ENCODE measurements at regions not wholly inside any gene's neighbourhood (a gene's known extent, or its start where the extent isn't known, plus 50 kb on each side); places are given as distances from the start of the nearest gene placed in this dataset.

DNA sequence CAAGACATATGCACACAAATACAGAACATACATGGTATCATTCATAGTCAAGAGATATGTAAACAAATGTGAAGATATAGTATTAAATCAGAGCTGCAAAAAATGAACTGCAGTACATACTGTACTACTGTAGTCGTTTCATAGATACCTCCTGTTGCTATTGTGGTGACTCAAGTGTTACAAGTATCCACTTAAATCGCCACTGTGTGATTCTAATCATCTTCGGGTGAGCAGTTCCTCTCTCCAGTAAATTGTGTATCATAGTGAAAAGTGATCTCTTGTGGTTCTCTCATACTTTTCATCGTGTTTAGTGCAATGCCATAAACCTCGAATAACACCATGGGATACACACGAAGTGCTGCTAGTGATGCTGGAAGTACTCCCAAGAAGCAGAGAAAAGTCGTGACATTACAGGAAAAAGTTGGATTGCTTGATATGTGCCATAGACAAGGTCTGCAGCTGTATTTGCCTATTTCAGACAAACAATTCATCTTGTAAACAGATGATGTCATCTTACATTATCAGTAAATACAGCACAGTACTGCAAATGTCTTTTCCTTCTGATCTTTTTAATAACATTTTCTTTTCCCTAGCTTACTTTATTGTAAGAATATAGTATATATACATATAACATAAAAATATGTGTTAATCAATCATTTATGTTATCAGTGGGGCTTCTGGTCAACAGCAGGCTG, 222.2 kb downstream of the BCL11A start:
- Mint-ChIP-seq H3K36me3 (no peaks in the 10 kb centered on the region), H3K4me1 (ENCODE audit: low read depth in 2 of 2) (no peaks in the 10 kb centered on the region), H3K27me3 (peaks cover 5 to 6% of the 10 kb centered on the region in 2 donors), H3K9me3 (peaks cover 2% of the 10 kb centered on the region), H3K4me3 (no peak overlapping the region), H3K27ac (no peak overlapping the region)
- ATAC-seq: no peak
- no peak for DNase-seq (ENCODE audit: low spot score)

DNA sequence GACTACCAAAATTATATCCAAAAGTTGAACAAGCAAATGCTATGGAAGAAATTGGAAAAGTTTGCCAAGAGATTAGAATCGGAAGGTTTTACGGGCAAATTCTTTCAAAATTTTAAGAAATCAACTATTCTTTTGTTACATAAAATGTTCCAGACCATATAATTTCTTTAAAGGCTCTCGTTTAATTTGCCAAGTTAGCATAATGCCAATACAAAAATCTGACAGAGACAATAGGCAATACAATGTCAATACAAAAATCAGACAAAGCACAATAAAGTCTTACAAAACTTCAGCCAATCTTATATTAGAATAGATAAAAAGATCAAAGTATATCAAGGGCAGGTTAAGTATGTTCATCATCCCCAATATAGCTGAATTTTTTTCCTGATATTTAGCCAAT, 224.2 kb downstream of the BCL11A start:
- Mint-ChIP-seq H3K4me1 (ENCODE audit: low read depth in 2 of 2) (no peaks in the 10 kb centered on the region), H3K4me3 (no peak overlapping the region), H3K36me3 (no peaks in the 10 kb centered on the region), H3K27ac (no peak overlapping the region), H3K27me3 (peaks cover 0 to 6% of the 10 kb centered on the region in 2 donors), H3K9me3 (peaks cover 2% of the 10 kb centered on the region)
- ATAC-seq (no peak), DNase-seq (ENCODE audit: low spot score) (no peak)

DNA sequence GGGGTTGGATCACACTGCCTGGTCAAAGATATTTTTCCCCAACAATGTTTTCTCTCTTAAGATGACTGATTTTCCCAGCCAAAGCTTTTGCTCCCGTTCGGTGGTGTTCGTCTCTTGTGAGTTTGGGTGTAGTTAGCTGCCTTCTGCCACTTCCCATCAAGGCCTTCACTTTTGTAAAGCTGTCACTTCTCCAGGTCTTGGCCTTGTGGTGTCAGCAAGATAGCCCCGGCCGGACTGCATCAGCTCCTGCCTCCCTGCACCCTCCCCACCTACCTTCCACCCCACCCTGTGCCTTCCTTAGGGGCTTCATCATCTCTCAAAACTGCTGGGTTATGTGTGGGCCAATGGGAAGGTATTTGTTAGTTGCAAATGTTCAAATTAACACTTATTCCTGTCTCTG, 228.9 kb downstream of the BCL11A start:
- no peak for DNase-seq (ENCODE audit: low spot score)

DNA sequence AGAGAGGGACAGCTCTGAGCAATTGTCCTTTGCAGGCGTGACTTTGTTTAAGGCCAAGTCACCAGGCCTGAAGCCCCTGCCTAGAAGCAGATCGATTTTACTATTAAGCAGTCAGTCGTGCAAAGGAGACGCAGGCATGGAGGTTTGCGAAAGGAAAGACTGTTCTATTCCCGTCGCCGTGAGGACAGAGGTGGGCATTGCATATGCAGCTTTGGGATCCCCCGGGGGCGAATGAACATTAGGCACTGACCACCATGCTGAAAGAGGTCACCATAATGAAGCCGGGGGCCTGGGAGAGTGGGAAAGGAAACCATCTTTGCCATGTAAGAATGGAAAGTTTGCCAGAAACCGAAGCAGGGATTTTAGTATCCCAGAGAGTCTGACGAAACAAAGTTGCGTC, 231.6 kb downstream of the BCL11A start:
- Mint-ChIP-seq H3K9me3 (peaks cover 2% of the 10 kb centered on the region), H3K27ac (no peak overlapping the region), H3K4me1 (ENCODE audit: low read depth in 2 of 2) (no peaks in the 10 kb centered on the region), H3K27me3 (peaks cover 13 to 16% of the 10 kb centered on the region in 2 donors), H3K4me3 (no peak overlapping the region), H3K36me3 (no peaks in the 10 kb centered on the region)
- no peak for ATAC-seq
- no peak for DNase-seq (ENCODE audit: low spot score)

More for the DNA sequence above, 228.9 kb downstream of the BCL11A start:
- Mint-ChIP-seq H3K9me3 (peaks cover 2% of the 10 kb centered on the region), H3K36me3 (no peaks in the 10 kb centered on the region), H3K27me3 (peaks cover 7 to 8% of the 10 kb centered on the region in 2 donors), H3K27ac (no peak overlapping the region), H3K4me1 (ENCODE audit: low read depth in 2 of 2) (no peaks in the 10 kb centered on the region), H3K4me3 (no peak overlapping the region)
- ATAC-seq: no peak

DNA sequence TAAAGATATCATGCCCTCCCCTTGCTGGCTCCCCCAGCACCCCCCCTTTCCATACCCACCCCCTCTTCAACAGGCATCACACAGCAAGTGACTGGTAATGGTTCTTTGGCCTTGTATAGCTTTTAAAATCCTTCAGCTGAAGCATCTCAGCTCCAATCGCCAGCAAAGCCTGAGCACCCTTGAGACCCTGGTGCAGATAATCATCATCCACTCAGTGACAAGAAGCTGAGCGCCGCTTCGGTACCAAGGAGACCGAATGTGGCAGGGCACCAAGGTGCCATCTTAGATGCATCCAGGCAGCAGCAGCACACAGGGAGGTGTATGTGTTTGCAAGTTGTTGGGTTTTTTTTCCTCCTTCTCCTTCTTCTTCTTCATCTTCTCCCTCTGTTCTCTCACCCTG, 232.7 kb downstream of the BCL11A start:
- no peak for DNase-seq (ENCODE audit: low spot score)
- ATAC-seq: no peak
- Mint-ChIP-seq H3K4me3 (no peak overlapping the region), H3K36me3 (no peaks in the 10 kb centered on the region), H3K4me1 (ENCODE audit: low read depth in 2 of 2) (no peaks in the 10 kb centered on the region), H3K9me3 (no peaks in the 10 kb centered on the region), H3K27ac (no peak overlapping the region), H3K27me3 (peaks cover 14 to 16% of the 10 kb centered on the region in 2 donors)

DNA sequence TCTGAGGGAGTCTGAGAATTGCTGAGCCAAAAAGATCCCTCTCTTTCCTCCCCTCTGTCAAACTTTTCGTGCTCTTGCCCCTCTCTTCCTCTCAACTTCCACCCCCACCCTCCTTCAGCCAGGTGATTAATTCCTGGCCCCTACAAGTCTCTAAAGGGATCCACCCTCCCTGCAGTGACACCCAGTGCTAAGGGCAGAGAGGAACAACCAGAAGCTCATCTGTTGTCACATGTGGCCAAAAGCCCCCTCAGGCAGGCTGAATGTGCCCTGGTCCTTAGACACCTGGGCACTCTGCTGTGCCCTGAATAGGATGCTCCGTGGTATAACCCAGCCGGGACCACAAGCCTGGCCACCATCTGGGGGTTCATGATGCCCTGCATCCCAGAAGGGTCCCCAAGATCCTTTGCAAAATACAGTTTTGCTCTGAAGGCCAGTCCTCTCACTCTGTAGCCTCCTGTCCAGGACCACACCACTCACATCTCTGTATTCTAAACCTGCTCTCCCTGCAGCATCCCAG, 234.4 kb downstream of the BCL11A start:
- peak in 1 of 2 donors; percentile 13 for ATAC-seq
- Mint-ChIP-seq H3K27ac (no peak overlapping the region), H3K27me3 (peaks cover 16 to 19% of the 10 kb centered on the region in 2 donors), H3K9me3 (no peaks in the 10 kb centered on the region), H3K4me1 (ENCODE audit: low read depth in 2 of 2) (no peaks in the 10 kb centered on the region), H3K4me3 (no peak overlapping the region), H3K36me3 (no peaks in the 10 kb centered on the region)
- DNase-seq (ENCODE audit: low spot score): no peak

DNA sequence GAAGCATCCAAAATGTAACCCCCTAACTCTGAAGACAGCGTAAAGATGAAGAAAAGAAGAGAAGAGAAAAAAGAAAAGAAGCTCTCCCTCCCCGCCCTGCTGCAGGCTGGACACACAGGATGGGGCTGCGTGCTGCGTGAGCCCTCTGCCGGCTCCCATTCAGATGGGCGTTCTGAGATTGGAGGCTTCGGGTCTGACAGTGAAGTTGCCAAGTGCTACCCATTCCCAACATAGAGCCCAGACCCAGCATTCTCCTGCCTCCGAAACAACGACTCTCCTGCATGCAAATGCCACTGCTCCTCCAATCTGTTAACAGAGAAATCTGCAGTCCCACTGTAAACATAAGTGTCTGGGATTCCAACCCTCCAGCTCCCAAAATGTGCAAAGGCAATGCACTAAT, 234.9 kb downstream of the BCL11A start:
- Mint-ChIP-seq H3K27ac (no peak overlapping the region), H3K27me3 (peaks cover 16 to 19% of the 10 kb centered on the region in 2 donors), H3K9me3 (no peaks in the 10 kb centered on the region), H3K36me3 (no peaks in the 10 kb centered on the region), H3K4me3 (no peak overlapping the region), H3K4me1 (ENCODE audit: low read depth in 2 of 2) (peaks cover 0 to 1% of the 10 kb centered on the region in 2 donors)
- ATAC-seq (no peak), DNase-seq (ENCODE audit: low spot score) (no peak)

DNA sequence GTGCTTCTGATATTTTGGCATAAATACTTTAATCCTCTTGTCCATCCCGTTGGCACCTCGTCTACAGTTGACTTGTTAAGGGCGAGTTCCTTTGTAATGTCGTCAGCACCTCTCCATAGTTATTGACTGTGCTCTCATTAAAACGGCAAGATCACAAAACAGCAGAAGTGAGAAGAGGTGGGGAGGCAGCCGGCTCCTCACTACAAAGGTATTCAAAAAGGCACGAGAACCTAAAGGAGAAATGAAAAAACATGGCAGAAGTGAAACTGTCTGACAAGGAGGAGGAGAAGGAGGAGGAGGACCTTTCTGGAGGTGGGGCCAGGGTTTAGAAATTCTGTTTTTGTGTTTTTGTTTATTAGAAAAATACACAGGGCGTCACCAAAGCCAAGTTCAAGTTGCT, 235.6 kb downstream of the BCL11A start:
- Mint-ChIP-seq H3K27me3 (peaks cover 14 to 19% of the 10 kb centered on the region in 2 donors), H3K27ac (no peak overlapping the region), H3K9me3 (no peaks in the 10 kb centered on the region), H3K4me1 (ENCODE audit: low read depth in 2 of 2) (peaks cover 0 to 2% of the 10 kb centered on the region in 2 donors), H3K36me3 (no peaks in the 10 kb centered on the region), H3K4me3 (no peak overlapping the region)
- ATAC-seq: no peak
- no peak for DNase-seq (ENCODE audit: low spot score)

DNA sequence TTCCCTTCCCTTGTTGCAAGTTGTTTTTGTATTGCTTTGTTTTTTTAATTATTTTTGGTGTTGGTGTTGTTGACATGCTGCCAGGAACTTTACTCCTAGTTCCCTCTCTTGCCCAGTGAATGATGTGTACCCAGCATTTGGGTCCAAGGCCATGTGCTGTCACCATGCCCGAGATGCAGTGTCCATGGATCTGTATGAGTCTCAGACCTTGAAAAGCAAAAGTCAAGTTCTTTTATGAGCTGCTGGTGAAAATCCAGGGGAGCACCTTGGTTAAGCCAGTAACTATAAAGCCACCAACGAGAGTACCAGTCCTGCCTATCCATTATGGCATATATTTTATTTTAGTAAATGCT, 236.4 kb downstream of the BCL11A start:
- DNase-seq (ENCODE audit: low spot score) (no peak), ATAC-seq (no peak)
- H3K4me1 Mint-ChIP-seq (ENCODE audit: low read depth in 2 of 2): peaks cover 0 to 2% of the 10 kb centered on the region in 2 donors
- H3K27ac Mint-ChIP-seq: no peak overlapping the region
- peaks cover 12 to 14% of the 10 kb centered on the region in 2 donors for H3K27me3 Mint-ChIP-seq
- H3K36me3 Mint-ChIP-seq: no peaks in the 10 kb centered on the region
- no peaks in the 10 kb centered on the region for H3K9me3 Mint-ChIP-seq
- no peak overlapping the region for H3K4me3 Mint-ChIP-seq

DNA sequence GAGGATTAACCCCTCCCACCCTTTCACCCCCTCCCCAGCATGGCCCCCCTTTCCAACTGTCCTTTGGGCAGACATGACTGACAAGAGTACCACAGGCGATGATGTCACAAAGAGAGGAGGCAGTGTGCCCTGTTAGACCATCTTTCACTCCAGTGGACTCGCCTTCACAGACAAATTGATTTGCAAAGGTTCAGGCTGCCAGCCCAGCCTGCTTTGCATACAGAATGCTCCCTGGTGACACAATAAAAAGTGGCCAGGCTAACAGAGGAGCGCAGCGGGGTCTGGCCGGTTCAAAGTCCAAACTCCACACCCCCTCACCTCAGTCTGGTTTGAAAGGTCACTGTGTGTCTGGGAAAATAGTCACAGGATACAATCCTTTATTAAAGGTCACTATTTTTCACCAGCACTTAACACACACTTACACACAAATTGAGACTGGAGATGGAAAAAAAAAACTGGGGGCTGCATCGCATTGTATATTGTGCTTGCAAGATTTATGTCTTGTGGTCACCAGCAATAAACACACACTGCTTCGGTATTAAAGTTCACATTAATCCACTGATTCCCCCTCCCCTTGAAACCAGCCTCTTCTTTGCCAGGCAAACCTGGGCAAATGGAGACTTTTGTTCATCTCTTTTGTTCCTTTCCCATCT, 236.9 kb downstream of the BCL11A start:
- Mint-ChIP-seq H3K27ac (no peak overlapping the region), H3K36me3 (no peaks in the 10 kb centered on the region), H3K4me3 (no peak overlapping the region), H3K27me3 (peaks cover 10 to 12% of the 10 kb centered on the region in 2 donors), H3K9me3 (no peaks in the 10 kb centered on the region), H3K4me1 (ENCODE audit: low read depth in 2 of 2) (peaks cover 0 to 2% of the 10 kb centered on the region in 2 donors)
- ATAC-seq: no peak
- no peak for DNase-seq (ENCODE audit: low spot score)

DNA sequence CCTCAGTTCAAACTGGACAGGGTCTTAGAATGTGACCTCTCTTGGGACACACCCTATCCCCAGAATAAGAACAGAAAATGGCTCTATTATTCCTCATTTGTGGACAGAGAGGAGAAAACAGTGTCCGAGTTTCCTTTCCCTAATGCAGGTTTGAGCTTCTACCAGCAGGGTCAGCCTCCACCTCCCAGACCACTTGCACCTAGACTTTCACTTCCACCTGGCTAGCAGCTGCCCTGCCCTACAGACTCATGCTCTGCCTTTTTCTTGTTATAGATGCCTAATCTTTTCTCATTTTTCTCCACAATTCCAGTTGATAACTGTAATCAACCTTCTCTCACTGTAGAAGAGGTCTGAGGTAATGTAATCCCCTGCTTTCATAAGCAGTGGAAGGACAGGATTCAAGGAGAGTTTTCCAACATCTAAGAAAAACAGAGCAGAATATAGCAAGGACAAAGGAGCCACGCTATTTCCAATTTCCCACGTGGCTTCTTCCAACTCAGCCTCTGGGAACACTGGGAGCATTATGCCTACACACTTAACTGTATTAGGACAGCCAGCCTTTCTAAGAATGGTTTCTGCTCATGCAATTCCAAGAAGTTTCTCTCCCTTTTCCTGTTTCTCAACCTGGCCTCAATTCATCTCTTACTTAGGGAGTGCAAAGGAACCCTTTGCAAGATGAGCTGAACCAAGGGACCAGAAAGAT, 239.8 kb downstream of the BCL11A start:
- H3K27ac Mint-ChIP-seq: no peak overlapping the region
- H3K36me3 Mint-ChIP-seq: no peaks in the 10 kb centered on the region
- peaks cover 0 to 2% of the 10 kb centered on the region in 2 donors for H3K4me1 Mint-ChIP-seq (ENCODE audit: low read depth in 2 of 2)
- H3K9me3 Mint-ChIP-seq: no peaks in the 10 kb centered on the region
- H3K4me3 Mint-ChIP-seq: no peak overlapping the region
- DNase-seq (ENCODE audit: low spot score) (no peak), ATAC-seq (no peak)
- peaks cover 6 to 12% of the 10 kb centered on the region in 2 donors for H3K27me3 Mint-ChIP-seq

DNA sequence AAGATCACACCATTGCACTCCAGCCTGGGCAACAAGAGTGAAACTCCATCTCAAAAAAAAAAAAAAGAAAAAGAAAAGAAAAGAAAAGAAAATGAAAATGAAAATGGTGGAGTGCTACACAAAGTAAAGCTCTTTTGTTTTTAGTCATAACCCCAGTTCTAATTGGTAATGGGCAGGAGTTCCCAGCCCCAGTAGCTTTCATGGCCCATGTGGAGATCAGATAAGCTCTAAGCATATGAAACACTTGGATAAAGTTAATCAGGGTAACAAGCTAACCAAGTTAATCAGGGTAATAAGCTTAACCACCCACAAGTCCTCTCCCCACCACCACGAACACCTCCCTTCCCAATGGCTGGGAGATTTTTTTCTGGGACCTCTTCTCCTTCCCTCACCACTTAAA, 240.8 kb downstream of the BCL11A start:
- peak overlapping the region in 1 of 2 donors; percentile 49 for H3K27ac Mint-ChIP-seq
- H3K9me3 Mint-ChIP-seq: no peaks in the 10 kb centered on the region
- peaks cover 0 to 2% of the 10 kb centered on the region in 2 donors for H3K4me1 Mint-ChIP-seq (ENCODE audit: low read depth in 2 of 2)
- DNase-seq (ENCODE audit: low spot score): no peak
- peaks cover 0 to 14% of the 10 kb centered on the region in 2 donors for H3K27me3 Mint-ChIP-seq
- ATAC-seq: peak in 1 of 2 donors; percentile 75
- H3K36me3 Mint-ChIP-seq: no peaks in the 10 kb centered on the region
- no peak overlapping the region for H3K4me3 Mint-ChIP-seq

DNA sequence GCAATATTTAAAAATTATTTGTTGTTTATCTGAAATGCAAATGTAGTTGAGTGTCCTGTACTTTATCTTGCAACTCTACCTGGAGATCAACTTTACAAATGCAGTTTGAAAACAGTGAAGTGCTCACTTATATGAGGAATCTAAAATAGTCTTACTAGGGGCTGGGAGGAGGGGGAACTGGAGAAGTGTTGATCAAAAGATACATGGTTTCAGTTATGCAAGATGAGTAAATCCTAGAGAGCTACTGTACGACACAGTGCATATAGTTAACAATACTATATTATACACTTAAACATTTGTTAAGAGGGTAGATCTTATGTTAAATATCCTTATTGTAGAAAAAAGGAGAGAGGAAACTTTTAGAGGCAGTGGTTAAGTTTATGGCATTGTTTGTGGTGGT, 241.9 kb downstream of the BCL11A start:
- ATAC-seq (no peak), DNase-seq (ENCODE audit: low spot score) (no peak)
- Mint-ChIP-seq H3K4me3 (no peak overlapping the region), H3K27me3 (peaks cover 2 to 18% of the 10 kb centered on the region in 2 donors), H3K4me1 (ENCODE audit: low read depth in 2 of 2) (peaks cover 0 to 2% of the 10 kb centered on the region in 2 donors), H3K9me3 (no peaks in the 10 kb centered on the region), H3K36me3 (no peaks in the 10 kb centered on the region), H3K27ac (no peak overlapping the region)

Measured in natural killer cell treated with Interleukin-12 subunit alpha and Interleukin-12 subunit beta and Interleukin-15 and Interleukin-18, amount 100 ng/mL, for 72 hours (primary cell).